ENCODE measurements at regions not wholly inside any gene's neighbourhood (a gene's known extent, or its start where the extent isn't known, plus 50 kb on each side); places are given as distances from the start of the nearest gene placed in this dataset.

GRCh38 chrX:27086237-27086636 lies 376.9 kb downstream of the PPP4R3C start:
- TF ChIP-seq CTCF (IDR thresholded peaks at IDR 0.05) (no peak), POLR2A (IDR thresholded peaks at IDR 0.05) (no peak)
